Fibroblast of lung (primary cell): ENCODE measurements at regions not wholly inside any gene's neighbourhood (a gene's known extent, or its start where the extent isn't known, plus 50 kb on each side); places are given as distances from the start of the nearest gene placed in this dataset.

ENCODE experiments used
- EZH2 ChIP-seq: IDR thresholded peaks from 2 replicates; pipeline ENCODE4 v1.5.1; 2012; ENCODE audit warnings: low read length, control low read depth, mild to moderate bottlenecking; ENCODE audit errors: missing control alignments
- TF ChIP-seq, protein P1 (sequence below), 2 donors: IDR thresholded peaks in 1 of 2; conservative IDR thresholded peaks in 1 of 2; 1 replicate in 1 of 2; 2 replicates in 1 of 2; pipeline ENCODE4 v1.5.1; 2011 to 2012; ENCODE audit warnings: low read length in 2 of 2, control low read depth in 1 of 2, inconsistent platforms in 1 of 2, low read depth in 1 of 2, mild to moderate bottlenecking in 1 of 2

DNA sequence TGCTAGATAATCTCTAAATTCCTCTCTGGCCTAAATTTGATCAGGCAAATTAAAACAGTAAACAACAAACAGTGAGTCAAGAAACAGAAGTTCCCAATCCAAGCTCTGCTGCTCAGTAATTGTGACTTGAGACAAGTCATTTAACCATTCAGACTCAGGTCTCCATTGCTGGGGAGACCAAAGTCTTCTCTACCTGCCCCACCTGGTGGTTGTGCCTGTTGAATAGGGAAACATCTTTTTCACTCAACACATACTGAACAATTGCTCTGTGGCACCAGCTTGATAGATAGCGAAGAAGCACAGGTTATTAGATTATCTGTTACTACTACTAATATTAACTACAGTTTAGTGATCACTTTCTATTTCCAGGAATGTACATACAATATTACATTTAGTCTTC, 112.1 kb upstream of the EOLA2 start:
- TF ChIP-seq, protein P1, sequence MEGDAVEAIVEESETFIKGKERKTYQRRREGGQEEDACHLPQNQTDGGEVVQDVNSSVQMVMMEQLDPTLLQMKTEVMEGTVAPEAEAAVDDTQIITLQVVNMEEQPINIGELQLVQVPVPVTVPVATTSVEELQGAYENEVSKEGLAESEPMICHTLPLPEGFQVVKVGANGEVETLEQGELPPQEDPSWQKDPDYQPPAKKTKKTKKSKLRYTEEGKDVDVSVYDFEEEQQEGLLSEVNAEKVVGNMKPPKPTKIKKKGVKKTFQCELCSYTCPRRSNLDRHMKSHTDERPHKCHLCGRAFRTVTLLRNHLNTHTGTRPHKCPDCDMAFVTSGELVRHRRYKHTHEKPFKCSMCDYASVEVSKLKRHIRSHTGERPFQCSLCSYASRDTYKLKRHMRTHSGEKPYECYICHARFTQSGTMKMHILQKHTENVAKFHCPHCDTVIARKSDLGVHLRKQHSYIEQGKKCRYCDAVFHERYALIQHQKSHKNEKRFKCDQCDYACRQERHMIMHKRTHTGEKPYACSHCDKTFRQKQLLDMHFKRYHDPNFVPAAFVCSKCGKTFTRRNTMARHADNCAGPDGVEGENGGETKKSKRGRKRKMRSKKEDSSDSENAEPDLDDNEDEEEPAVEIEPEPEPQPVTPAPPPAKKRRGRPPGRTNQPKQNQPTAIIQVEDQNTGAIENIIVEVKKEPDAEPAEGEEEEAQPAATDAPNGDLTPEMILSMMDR (conservative IDR thresholded peaks at IDR 0.05 in 1 of 2, IDR thresholded peaks at IDR 0.05 in 1 of 2; ENCODE audit: low read depth in 1 of 2, low read length in 2 of 2), result no peak
- TF ChIP-seq EZH2, result no peak
